ENCODE measurements at regions not wholly inside any gene's neighbourhood (a gene's known extent, or its start where the extent isn't known, plus 50 kb on each side); places are given as distances from the start of the nearest gene placed in this dataset.

DNA sequence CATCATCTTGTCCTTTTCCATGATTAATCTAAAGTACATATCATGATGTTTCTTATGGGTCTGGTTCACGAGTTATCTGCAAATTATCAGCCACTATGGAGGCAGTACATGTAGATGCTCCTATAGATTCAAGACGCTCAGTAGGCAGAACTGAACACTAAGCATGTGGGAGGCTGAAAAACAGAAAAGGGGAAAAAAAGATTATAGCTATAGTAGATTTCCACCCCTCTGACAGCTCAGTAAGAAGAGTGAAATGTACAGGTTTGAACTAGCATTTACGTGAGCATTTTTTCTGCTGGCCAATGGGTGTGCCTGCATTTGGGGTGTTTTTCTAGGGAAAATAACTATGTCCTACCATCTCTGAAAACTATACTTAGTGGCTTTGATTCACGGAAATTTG lies 308.9 kb downstream of the ZEB2 start:
- DNase-seq, result no peak

- no peak for DNase-seq
These were observed 309.8 kb downstream of the ZEB2 start for GRCh38 chr2:144210076-144210475.

- DNase-seq, result no peak
These were observed 311.0 kb downstream of the ZEB2 start for GRCh38 chr2:144208924-144209323.

- no peak for DNase-seq
These were observed 313.9 kb downstream of the ZEB2 start for GRCh38 chr2:144206019-144206418.

DNA sequence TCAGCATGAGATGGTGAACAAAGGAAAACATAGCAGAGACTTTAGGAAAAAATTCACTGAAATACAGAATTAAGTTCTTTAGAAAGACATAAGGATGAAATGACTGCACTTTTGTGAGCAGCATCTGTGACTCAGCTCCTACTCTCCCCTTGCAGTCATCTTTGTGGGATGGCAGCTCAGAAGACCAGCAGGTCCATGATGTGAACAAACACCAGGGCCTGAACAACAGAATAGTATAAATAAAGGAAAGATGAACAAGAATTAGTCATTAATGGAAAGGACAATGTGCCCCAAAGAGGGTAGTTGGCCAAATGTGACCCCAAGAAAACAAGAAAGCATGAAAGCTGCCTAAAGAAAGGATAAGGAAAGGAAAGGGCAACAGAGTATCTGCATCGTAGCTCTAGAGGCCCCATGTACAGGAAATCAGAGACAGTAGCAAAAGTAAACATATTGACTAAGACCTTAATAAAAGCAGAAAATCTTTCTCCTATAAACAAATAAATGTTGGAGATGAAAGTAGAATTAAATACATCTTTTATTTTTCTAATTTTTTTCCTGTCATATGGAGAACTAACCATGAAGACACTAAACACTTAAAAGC lies 318.0 kb downstream of the ZEB2 start:
- no peak for DNase-seq

DNA sequence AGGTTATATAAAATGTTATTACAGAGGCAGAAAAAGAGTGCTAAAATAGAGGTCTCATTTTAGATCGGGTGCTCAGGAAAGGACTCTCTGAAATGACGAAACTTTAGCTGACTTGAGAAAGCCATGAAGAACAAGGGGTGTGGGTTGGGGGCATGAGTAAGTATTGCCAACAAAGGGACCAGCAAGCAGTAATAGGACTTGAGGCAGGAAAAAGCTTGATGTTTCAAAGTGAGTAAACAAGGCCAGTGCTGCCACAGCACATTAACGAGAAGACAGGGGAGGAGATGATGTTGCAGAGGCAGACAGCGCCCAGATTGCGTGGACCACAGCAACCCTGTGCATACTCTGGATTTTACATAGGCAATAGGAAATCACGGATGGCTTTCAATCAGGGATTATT lies 318.8 kb downstream of the ZEB2 start:
- no peak for DNase-seq

- DNase-seq, result no peak
These were observed 321.8 kb downstream of the ZEB2 start for GRCh38 chr2:144198116-144198515.

- DNase-seq, result no peak
These were observed 325.4 kb downstream of the ZEB2 start for GRCh38 chr2:144194326-144195071.

DNA sequence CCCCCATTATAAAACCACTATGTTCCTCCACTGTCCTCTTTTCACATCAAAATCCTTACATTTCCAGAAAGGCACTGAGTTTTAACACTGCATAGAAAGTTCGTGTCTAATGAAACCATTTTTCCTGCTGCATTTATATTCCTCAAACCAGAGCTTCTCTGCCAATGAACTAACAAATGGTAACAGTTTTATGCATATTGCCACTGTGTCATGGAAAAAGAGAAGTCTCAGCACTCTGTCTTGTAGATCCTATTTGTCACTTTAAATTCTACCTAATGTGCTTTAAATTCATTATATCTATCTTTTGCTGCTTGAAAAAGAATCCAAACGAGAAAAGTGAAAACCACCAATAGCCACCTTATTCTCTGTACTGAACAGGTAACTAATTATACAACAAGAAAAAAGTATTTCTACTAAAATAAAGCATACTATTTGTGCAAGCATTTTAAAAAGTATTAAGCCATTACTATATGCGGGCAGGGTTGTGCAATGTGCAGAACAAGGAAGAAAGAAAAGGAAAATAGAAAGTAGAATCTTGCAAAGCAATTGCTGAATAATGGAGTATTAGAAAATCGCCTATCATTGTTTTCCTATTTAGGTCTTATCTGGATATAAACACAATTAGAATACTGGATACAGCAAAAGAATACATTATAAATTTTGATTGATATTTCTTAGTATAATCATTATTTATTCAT lies 328.9 kb downstream of the ZEB2 start:
- no peak for DNase-seq

DNA sequence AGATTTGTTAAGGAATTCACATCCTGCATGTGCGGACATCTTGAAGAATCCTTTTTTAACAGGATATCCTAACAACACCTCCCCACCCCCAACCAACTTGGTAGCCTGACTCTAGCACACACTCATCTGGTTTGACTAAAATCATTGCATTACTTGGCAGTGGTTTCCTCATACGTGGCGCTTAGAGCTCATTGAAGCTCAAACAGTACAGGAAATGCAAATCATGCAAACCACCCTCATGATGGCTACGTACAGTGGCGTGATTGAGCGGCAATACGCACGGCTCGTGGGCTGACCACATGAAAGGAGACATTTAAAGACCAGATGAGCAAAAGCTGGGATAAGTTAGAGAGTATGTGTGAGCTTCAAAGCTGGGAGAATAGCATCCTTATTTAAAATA lies 336.2 kb downstream of the ZEB2 start:
- DNase-seq, result peak; percentile 63

DNA sequence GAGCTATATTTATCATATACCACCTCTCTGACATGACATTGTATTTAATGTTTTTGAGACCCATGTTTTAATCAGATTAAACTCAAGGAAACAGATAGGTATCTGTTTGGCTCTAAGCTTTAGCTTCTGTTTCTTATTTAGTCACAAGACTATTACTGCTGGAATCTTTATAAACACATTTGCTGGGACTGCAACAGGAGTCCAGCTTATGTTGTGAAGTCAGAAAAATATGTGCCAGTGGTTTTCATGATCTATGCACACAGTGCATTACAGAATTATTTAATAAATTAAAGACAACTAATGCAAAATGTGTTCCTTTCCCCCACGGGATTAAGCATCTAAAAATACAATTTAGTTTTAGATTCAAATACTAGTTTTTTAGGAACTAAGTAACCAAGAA lies 338.9 kb downstream of the ZEB2 start:
- no peak for DNase-seq

DNA sequence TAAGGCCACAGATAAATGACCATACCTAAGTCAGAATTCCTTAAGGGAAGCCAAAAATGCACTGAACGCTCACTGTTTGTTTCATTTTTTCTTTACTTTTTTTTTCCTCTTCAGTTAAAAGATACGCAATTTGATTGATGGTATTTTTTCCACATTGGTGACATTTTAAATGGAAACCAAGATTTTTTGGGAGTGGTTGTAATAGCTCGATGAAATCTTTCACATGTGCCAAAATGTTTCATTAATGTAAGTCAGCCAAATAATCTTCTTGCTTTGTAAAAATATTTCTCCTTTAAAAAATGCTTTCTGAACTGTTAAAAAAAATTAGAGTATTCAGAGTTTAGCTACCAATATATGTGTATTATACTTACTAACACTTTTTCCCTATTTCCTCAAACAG lies 339.8 kb downstream of the ZEB2 start:
- DNase-seq, result no peak

DNA sequence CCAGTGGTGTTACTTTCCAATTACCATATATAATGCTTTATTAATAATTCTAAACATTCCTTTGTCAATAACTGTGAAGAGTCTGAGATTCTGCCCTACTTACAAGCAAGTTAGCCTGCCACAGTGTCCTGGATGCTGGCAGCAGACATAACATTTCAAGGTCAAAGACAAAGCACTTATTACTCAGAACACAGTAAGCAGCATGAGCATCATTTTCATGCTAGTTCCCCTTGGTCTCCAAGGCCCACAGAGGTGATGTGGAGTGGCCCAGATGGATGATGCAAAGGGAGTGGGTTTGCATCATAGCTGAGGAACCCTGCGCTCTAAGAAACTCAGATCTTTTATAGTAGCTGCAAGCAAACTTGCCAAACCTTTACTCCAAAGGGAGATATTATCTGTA lies 349.7 kb downstream of the ZEB2 start:
- DNase-seq, result no peak

GRCh38 chr2:144166743-144167142 lies 353.2 kb downstream of the ZEB2 start:
- no peak for DNase-seq

DNA sequence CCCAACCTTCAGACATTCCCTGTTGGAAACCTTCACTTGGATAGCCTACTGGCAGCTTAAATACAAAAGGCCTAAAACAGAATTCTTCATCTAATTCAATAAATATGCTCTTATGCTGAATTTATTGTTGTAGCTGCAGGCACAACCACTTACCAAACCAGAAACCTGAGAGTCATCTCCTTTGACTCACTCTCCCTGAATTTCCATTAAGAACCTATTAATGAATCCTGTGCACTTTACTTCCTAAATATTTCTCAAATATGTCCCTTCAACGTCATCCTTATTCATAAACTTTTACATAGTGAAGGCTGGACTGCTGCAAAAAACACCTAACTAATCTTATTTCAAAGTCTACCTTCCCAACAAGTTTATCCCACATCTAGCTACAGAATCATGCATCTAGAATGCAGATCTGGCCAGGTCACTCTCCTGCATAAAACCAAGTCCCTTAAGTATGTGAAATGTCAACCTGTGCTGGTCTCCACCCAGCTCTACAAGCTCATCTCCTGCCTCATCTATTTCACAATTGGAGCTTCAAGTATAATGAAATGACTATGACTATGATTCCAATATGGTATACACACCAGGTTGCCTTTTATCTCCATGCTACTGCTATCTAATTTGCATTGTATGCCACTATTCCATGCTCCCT lies 354.2 kb downstream of the ZEB2 start:
- DNase-seq, result no peak

DNA sequence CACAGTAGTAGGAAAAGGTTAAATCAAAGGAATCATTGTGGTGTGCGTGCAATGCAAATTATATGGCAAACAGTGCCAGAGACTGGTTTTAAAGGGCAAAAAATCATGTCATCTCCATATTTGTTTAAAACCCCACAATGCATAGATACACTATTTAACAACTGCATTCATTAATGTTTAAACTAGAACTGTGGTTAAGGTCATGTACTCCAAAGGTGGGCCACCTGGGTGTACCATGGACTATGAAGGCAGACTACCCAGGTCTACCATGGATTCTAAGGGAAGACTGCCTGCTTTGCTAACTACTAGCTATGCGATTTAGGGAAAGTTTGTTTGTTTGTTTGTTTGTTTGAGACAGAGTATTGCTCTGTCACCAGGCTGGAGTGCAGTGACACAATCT lies 356.3 kb downstream of the ZEB2 start:
- no peak for DNase-seq

DNA sequence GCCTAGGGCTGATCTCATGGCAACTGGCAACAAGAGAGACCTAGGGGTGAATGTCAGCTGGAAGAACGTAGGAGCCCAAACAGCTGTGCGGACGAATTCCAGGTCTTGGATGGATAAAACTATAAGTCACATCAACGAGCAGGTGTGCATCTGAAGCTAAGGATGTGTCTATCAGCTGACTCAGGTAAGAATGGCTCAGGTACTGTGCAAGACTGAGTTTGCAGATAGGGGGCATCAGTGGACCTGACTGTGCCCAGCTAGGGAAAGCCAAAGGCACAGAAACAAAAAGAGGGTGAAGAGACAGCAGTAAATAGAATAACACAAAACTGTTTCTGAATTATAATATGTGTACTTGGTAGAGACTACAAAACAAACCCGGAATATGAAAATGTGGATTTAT lies 357.3 kb downstream of the ZEB2 start:
- DNase-seq, result peak; percentile 15

- DNase-seq, result no peak
These were observed 358.9 kb downstream of the ZEB2 start for GRCh38 chr2:144161061-144161460.

DNA sequence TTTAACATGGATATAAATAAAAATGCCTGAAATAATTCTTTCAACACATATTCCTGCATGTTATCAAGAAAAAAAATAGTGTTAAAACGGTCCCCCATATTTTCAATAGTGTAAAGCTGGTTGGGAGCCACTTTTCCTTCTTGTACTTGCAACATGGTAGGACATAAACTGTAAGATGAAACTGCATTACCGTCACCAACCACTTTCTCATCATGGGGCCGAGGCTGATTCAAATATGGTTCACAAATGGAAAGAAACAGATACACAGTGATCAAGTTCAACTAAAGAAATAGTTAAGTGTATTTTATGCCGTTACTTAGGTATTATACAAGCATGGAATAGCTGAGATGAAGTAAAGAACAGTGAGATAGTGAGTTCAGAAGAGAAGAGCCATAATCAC lies 360.7 kb downstream of the ZEB2 start:
- DNase-seq, result no peak

- DNase-seq, result no peak
These were observed 361.8 kb downstream of the ZEB2 start for GRCh38 chr2:144158096-144158495.

- no peak for DNase-seq
These were observed 362.9 kb downstream of the ZEB2 start for GRCh38 chr2:144156736-144157640.

- DNase-seq, result no peak
These were observed 365.7 kb downstream of the ZEB2 start for GRCh38 chr2:144154205-144154604.

DNA sequence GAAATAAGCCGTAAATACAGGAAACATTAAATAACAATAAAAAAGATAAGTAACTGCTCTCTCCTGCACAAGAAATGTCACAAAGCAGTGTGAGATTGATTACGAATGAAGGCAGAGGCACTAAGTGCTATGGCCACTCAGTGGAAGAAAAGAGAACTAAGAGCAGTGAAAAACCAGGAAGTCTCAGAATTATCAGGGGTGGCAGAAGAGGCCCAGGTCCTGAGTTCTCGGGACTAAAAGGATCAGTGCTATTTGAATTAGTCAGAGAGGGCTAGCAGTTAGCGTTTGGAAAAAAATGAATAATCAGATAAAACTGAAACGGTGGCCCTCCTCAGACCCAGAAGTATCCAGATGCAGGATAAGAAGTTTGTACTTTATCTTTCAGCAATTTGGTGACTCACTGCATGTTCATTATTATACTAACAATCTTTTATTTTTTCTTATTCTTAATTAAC lies 367.1 kb downstream of the ZEB2 start:
- no peak for DNase-seq
